GM20000 (cell line): ENCODE measurements at regions not wholly inside any gene's neighbourhood (a gene's known extent, or its start where the extent isn't known, plus 50 kb on each side); places are given as distances from the start of the nearest gene placed in this dataset.

ENCODE experiments used
- DNase-seq: peaks from one replicate; pipeline ENCODE4 v3.0.0; 2012; ENCODE audit warnings: low spot score
- TF ChIP-seq, protein P1 (sequence below): IDR thresholded peaks from 2 replicates; pipeline ENCODE4 v1.5.1; 2012; ENCODE audit warnings: mild to moderate bottlenecking, control low read depth; ENCODE audit errors: extremely low read depth, missing control alignments

DNA sequence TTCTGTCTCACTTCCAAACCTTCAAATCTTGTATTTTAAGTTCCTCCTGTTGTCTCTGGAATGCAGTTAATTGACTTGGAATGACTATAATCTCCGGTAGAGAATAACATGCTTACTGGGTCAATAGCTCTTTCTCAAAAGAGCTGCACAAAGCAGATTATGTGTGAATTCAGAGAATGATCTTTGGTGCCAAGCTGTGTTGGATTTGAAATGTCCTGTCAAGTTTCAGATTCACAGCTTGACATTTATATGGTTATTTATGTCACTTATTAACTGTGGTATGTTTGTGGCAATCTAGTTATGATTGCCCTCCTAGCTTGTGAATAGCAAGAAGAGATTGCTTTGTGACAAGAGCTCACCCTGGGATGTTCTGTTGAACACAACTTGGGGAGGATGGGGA is 128.3 kb upstream of the KCNE2 start:
- TF ChIP-seq, protein P1, sequence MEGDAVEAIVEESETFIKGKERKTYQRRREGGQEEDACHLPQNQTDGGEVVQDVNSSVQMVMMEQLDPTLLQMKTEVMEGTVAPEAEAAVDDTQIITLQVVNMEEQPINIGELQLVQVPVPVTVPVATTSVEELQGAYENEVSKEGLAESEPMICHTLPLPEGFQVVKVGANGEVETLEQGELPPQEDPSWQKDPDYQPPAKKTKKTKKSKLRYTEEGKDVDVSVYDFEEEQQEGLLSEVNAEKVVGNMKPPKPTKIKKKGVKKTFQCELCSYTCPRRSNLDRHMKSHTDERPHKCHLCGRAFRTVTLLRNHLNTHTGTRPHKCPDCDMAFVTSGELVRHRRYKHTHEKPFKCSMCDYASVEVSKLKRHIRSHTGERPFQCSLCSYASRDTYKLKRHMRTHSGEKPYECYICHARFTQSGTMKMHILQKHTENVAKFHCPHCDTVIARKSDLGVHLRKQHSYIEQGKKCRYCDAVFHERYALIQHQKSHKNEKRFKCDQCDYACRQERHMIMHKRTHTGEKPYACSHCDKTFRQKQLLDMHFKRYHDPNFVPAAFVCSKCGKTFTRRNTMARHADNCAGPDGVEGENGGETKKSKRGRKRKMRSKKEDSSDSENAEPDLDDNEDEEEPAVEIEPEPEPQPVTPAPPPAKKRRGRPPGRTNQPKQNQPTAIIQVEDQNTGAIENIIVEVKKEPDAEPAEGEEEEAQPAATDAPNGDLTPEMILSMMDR = no peak
- no peak for DNase-seq

DNA sequence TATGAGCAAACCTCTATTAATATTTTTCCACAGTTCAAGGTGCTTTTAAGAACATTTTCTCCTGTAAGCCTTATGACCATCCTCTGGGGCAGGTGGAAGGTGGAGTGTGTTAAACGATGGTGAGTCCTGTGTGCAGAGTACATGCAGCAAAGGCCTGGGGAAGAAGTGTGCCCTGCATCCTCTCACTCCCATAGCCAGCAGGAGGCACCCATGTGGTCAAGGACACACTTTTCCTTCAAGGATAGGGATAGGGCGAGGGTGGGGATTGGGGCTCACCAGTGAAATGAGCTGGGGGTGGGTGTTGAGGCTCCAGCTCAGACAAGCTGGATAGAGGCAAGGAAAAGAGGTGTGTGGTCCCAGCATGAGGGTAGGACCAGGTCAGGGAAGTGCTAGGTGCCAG is 120.8 kb upstream of the KCNE2 start:
- no peak for DNase-seq
- TF ChIP-seq, protein P1 = no peak

DNA sequence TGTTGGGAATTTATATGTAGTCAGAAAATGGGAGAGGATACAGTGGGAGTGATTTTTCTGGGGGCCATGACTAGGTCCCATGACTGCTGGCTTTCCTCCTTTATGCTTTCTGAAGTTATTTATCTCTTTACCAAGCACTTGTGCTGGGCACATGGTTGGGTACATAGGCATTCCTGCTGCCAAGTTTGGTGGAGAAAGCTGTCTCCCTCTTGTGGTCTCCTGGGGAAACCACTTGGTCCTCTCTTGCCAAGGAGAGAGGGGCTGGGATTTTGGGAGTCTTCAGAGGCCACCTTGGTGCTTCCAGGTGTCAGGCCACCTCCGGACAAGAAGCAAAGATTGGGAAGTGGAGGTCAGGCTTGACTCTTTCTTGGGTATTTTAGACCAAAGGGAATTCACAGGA is 120.2 kb upstream of the KCNE2 start:
- no peak for DNase-seq
- TF ChIP-seq, protein P1 = peak; percentile 42

DNA sequence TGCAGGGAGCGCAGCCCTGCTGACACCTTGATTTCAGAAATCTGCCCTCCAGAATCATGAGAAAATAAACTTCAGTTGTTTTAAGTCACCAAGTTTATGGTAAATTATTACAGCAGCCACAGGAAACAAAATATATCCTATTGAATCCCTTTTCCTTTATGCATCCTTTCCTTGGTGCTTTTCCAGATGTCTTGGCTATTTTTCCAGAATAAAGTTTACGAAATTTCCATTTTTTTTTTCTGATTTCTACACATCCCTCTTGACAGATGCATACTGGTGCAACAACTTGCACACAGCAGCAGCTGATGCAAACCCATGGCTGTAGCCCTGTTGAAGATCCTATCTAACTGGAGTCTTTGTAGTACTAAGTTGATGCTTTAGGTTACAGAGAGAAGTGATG is 111.1 kb upstream of the KCNE2 start:
- TF ChIP-seq, protein P1 = no peak
- no peak for DNase-seq

DNA sequence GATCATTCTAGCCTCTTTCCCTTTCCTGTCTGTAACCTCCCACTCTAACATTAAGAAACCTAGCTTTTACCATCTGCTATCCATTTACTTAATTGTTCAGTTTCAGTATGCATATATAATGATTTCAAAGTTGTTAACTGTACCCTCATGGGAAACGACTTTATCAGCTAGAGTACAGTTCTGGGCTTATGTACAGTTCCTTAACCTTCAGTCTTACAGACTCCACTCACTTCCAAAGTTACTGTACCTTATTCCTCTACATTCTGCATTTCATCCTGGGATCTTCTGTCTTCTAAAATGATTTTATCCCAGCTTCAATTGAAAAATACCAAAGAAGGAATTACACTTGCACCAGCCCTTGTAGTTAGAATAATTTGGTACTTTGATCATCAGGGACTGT is 108.7 kb upstream of the KCNE2 start:
- no peak for DNase-seq
- TF ChIP-seq, protein P1 = no peak

DNA sequence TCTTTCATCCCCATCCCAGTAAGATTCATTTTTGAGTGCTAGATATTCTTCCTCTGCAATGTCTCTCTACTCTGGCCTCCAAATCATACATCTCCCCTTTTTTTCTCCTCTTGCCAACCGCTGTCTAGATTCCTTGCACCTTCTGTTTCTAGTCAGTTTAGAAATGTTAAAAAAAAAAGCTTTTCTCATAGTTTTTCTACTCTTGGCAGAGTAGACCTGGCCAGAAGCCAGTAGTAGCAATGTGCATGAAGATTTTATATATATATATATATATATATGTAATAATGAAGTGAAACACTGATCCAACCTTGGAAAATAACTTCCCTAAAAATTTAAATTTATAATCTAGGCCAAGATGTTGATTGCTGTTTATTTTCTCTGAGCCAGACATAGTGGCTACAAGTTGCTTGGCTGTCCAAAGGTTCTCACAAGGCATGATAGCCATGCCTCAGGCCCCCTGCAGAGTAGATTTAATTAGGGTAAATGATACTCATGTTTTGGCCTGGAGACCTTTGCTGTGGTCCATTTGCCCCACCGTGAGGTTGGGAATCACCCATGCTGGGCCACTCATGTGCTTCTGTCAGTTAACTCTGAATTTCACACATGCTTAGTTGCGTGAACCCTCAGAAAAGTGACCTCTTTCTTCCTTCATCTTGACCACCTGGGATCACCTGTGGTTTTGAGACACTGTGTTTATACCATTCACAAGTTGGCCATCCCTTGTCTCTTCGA is 103.4 kb upstream of the KCNE2 start:
- TF ChIP-seq, protein P1 = no peak
- DNase-seq = no peak

DNA sequence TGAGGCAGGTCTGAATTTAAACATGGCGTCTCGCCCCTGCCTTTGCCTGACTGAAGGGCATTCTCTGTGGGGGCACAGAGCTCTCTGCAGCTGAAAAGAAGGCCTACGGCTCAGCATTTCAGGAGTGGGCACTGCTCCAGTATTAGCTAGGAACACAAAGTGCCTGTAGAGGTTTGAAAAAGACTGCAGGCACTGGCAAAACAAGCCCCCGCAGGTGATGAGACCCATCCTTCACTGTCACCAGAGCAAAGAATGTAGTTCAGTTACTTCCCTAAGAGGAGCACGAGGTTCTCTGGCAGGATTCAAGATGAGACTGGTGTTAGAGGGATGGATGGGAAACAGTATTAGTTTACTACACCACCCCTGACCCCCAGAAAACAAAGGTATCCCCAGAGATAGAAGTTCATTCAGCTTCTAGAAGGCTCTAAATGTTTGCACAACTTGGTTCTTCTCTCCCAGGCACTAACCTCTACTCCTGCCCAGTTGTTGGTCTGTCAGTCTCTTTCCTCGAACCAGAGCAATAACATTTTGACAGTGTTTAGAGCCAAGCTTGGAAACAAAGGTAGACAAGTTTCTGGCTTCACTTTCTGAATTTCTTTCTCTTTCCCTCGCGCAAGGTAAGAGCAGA is 101.9 kb upstream of the KCNE2 start:
- no peak for DNase-seq

More for the DNA sequence above, 101.9 kb upstream of the KCNE2 start:
- TF ChIP-seq, protein P1 = no peak
